WTC11 (cell line): ENCODE measurements at regions not wholly inside any gene's neighbourhood (a gene's known extent, or its start where the extent isn't known, plus 50 kb on each side); places are given as distances from the start of the nearest gene placed in this dataset.

ENCODE experiments used
- AR ChIP-seq: fragments of 250-450 bp; sonication (Bioruptor Pico); IDR thresholded peaks from 2 replicates; pipeline ENCODE4 v1.9.0; 2021; ENCODE audit warnings: mild to moderate bottlenecking
- ATF3 ChIP-seq: sonication (generic); formaldehyde crosslinking; conservative IDR thresholded peaks from 2 replicates; pipeline ENCODE4 v1.8.1; 2022; ENCODE audit warnings: mild to moderate bottlenecking, missing genetic modification reagents
- CBFB ChIP-seq: sonication (generic); formaldehyde crosslinking; IDR thresholded peaks from 2 replicates; pipeline ENCODE4 v1.8.1; 2022; ENCODE audit warnings: mild to moderate bottlenecking, low read depth, missing genetic modification reagents
- CREB1 ChIP-seq: sonication (generic); formaldehyde crosslinking; IDR thresholded peaks from 2 replicates; pipeline ENCODE4 v1.8.0; 2023; ENCODE audit warnings: mild to moderate bottlenecking, missing genetic modification reagents
- FOXK1 ChIP-seq: sonication (generic); formaldehyde crosslinking; IDR thresholded peaks from 2 replicates; pipeline ENCODE4 v1.8.0; 2022; ENCODE audit warnings: mild to moderate bottlenecking, moderate library complexity, missing genetic modification reagents
- PRDM15 ChIP-seq: sonication (generic); formaldehyde crosslinking; IDR thresholded peaks from 2 replicates; pipeline ENCODE4 v1.8.0; 2022; ENCODE audit warnings: missing genetic modification reagents
- SMAD4 ChIP-seq: sonication (generic); formaldehyde crosslinking; IDR thresholded peaks from 2 replicates; pipeline ENCODE4 v1.8.0; 2022; ENCODE audit warnings: mild to moderate bottlenecking, missing genetic modification reagents
- SOX15 ChIP-seq: fragments of 250-450 bp; sonication (Bioruptor Pico); IDR thresholded peaks from 2 replicates; pipeline ENCODE4 v1.9.0; 2021; ENCODE audit warnings: mild to moderate bottlenecking
- TCF7 ChIP-seq: sonication (generic); formaldehyde crosslinking; IDR thresholded peaks from 2 replicates; pipeline ENCODE4 v1.8.0; 2022; ENCODE audit warnings: mild to moderate bottlenecking, low read depth, missing genetic modification reagents, moderate library complexity
- ZNF121 ChIP-seq: sonication (generic); formaldehyde crosslinking; IDR thresholded peaks from 2 replicates; pipeline ENCODE4 v1.8.0; 2023; ENCODE audit warnings: missing genetic modification reagents
- TF ChIP-seq, protein P1 (sequence below): fragments of 200-600 bp; IDR thresholded peaks from 2 replicates; pipeline ENCODE4 v1.8.0; 2022; ENCODE audit warnings: antibody characterized with exemption
- TF ChIP-seq, protein P2 (sequence below): sonication (generic); formaldehyde crosslinking; IDR thresholded peaks from 2 replicates; pipeline ENCODE4 v1.8.1; 2022; ENCODE audit warnings: low read depth, mild to moderate bottlenecking, moderate library complexity, missing genetic modification reagents, borderline replicate concordance
- TF ChIP-seq, protein P3 (sequence below): sonication (generic); formaldehyde crosslinking; IDR thresholded peaks from 2 replicates; pipeline ENCODE4 v1.8.1; 2023; ENCODE audit warnings: mild to moderate bottlenecking, missing genetic modification reagents
- TF ChIP-seq, protein P4 (sequence below): sonication (generic); formaldehyde crosslinking; IDR thresholded peaks from 2 replicates; pipeline ENCODE4 v1.8.0; 2023; ENCODE audit warnings: mild to moderate bottlenecking, missing genetic modification reagents

- TF ChIP-seq SMAD4 (CRISPR knock-in tag) (no peak), ATF3 (CRISPR knock-in tag) (no peak), FOXK1 (CRISPR knock-in tag) (no peak), SOX15 (CRISPR knock-in tag) (no peak), AR (CRISPR knock-in tag) (no peak), ZNF121 (CRISPR knock-in tag) (no peak), CBFB (no peak), CREB1 (no peak), TCF7 (CRISPR knock-in tag) (no peak), PRDM15 (no peak)
- TF ChIP-seq, protein P1, sequence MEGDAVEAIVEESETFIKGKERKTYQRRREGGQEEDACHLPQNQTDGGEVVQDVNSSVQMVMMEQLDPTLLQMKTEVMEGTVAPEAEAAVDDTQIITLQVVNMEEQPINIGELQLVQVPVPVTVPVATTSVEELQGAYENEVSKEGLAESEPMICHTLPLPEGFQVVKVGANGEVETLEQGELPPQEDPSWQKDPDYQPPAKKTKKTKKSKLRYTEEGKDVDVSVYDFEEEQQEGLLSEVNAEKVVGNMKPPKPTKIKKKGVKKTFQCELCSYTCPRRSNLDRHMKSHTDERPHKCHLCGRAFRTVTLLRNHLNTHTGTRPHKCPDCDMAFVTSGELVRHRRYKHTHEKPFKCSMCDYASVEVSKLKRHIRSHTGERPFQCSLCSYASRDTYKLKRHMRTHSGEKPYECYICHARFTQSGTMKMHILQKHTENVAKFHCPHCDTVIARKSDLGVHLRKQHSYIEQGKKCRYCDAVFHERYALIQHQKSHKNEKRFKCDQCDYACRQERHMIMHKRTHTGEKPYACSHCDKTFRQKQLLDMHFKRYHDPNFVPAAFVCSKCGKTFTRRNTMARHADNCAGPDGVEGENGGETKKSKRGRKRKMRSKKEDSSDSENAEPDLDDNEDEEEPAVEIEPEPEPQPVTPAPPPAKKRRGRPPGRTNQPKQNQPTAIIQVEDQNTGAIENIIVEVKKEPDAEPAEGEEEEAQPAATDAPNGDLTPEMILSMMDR = no peak
- TF ChIP-seq, protein P2, sequence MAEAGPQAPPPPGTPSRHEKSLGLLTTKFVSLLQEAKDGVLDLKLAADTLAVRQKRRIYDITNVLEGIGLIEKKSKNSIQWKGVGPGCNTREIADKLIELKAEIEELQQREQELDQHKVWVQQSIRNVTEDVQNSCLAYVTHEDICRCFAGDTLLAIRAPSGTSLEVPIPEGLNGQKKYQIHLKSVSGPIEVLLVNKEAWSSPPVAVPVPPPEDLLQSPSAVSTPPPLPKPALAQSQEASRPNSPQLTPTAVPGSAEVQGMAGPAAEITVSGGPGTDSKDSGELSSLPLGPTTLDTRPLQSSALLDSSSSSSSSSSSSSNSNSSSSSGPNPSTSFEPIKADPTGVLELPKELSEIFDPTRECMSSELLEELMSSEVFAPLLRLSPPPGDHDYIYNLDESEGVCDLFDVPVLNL = no peak
- TF ChIP-seq, protein P3, sequence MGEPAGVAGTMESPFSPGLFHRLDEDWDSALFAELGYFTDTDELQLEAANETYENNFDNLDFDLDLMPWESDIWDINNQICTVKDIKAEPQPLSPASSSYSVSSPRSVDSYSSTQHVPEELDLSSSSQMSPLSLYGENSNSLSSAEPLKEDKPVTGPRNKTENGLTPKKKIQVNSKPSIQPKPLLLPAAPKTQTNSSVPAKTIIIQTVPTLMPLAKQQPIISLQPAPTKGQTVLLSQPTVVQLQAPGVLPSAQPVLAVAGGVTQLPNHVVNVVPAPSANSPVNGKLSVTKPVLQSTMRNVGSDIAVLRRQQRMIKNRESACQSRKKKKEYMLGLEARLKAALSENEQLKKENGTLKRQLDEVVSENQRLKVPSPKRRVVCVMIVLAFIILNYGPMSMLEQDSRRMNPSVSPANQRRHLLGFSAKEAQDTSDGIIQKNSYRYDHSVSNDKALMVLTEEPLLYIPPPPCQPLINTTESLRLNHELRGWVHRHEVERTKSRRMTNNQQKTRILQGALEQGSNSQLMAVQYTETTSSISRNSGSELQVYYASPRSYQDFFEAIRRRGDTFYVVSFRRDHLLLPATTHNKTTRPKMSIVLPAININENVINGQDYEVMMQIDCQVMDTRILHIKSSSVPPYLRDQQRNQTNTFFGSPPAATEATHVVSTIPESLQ = no peak
- TF ChIP-seq, protein P4, sequence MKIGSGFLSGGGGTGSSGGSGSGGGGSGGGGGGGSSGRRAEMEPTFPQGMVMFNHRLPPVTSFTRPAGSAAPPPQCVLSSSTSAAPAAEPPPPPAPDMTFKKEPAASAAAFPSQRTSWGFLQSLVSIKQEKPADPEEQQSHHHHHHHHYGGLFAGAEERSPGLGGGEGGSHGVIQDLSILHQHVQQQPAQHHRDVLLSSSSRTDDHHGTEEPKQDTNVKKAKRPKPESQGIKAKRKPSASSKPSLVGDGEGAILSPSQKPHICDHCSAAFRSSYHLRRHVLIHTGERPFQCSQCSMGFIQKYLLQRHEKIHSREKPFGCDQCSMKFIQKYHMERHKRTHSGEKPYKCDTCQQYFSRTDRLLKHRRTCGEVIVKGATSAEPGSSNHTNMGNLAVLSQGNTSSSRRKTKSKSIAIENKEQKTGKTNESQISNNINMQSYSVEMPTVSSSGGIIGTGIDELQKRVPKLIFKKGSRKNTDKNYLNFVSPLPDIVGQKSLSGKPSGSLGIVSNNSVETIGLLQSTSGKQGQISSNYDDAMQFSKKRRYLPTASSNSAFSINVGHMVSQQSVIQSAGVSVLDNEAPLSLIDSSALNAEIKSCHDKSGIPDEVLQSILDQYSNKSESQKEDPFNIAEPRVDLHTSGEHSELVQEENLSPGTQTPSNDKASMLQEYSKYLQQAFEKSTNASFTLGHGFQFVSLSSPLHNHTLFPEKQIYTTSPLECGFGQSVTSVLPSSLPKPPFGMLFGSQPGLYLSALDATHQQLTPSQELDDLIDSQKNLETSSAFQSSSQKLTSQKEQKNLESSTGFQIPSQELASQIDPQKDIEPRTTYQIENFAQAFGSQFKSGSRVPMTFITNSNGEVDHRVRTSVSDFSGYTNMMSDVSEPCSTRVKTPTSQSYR (CRISPR knock-in tag) = no peak
Observed at GRCh38 chr18:30378097-30378496, 664.4 kb downstream of the DSC3 start.
